Esophagus muscularis mucosa (tissue), 4 donors: ENCODE measurements at regions not wholly inside any gene's neighbourhood (a gene's known extent, or its start where the extent isn't known, plus 50 kb on each side); places are given as distances from the start of the nearest gene placed in this dataset.

Experiments used
- EP300 ChIP-seq: sonication (generic); formaldehyde crosslinking; IDR thresholded peaks from one replicate; pipeline ENCODE4 v1.6.1; 2017; ENCODE audit warnings: antibody characterized with exemption
- POLR2A ChIP-seq: fragments of 450-650 bp; IDR thresholded peaks from one replicate; pipeline ENCODE4 v1.6.1; 2017; ENCODE audit warnings: antibody characterized with exemption, moderate library complexity, mild to moderate bottlenecking, low read depth
- POLR2AphosphoS5 ChIP-seq, 2 donors: sonication (generic); formaldehyde crosslinking; IDR thresholded peaks; one replicate each; pipeline ENCODE4 v1.6.1; 2017; ENCODE audit warnings: antibody characterized with exemption in 2 of 2
- TF ChIP-seq, protein P1 (sequence below), 3 experiments: fragments of 200-600 bp in 2 of 3; fragments of 450-650 bp in 1 of 3; sonication (generic) in 2 of 3; IDR thresholded peaks; one replicate each; pipeline ENCODE4 v1.5.1; 2017 to 2019; ENCODE audit warnings: antibody characterized with exemption in 3 of 3, mild to moderate bottlenecking in 2 of 3, moderate library complexity in 1 of 3

DNA sequence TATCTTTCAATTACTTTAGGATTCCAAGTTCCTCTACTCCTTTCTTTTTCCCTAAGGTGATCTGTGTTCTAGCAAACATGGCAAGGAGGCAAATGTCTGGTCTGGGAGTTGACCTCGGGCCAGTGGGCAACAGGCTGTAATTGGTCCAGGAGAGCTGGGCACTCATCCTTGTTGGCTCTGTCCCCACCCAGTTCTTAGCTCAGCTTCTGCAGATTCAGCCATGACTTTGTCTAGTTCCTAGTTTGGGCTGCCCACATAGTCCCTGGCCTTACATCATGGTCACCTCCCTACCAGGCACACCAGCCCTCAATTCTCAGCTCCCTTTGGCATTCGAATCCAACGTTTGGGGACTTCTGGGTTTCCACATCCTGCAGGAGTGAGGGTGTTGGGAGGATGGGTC, 92.1 kb upstream of the DAP start:
- TF ChIP-seq, protein P1, sequence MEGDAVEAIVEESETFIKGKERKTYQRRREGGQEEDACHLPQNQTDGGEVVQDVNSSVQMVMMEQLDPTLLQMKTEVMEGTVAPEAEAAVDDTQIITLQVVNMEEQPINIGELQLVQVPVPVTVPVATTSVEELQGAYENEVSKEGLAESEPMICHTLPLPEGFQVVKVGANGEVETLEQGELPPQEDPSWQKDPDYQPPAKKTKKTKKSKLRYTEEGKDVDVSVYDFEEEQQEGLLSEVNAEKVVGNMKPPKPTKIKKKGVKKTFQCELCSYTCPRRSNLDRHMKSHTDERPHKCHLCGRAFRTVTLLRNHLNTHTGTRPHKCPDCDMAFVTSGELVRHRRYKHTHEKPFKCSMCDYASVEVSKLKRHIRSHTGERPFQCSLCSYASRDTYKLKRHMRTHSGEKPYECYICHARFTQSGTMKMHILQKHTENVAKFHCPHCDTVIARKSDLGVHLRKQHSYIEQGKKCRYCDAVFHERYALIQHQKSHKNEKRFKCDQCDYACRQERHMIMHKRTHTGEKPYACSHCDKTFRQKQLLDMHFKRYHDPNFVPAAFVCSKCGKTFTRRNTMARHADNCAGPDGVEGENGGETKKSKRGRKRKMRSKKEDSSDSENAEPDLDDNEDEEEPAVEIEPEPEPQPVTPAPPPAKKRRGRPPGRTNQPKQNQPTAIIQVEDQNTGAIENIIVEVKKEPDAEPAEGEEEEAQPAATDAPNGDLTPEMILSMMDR (IDR thresholded peaks at IDR 0.05) = no peak
- TF ChIP-seq POLR2AphosphoS5 (IDR thresholded peaks at IDR 0.05) (no peak), EP300 (no peak), POLR2A (no peak)
